ENCODE measurements at regions not wholly inside any gene's neighbourhood (a gene's known extent, or its start where the extent isn't known, plus 50 kb on each side); places are given as distances from the start of the nearest gene placed in this dataset.

DNA sequence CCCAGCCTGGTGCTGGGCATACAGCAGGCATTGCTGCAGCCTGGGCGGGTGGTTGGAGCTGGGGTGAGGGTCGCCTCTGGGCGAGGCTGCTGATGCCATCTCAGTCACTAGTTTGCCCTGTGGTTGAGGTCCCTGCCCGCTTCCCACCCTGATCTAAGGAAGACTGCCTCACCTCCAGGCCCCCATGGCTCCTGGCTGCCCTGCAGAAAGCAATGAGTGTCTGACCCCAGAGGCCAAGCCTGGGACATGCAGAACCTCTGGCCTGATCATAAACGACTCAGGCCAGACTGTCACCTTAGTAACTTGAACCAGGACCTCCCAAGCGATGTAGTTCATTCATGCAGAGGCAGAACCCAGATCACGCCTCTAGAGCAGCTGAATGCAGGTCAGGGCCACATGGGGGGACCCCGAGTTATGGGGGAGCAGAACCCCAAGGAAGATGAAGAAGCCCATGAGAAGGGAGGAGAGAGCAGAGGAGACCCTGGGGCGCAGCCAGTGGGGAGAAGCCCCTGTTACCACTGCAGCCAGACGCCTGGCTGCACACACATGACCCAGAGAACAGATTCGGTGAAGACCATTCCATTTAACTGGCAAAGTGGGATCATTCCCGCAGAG, 213.9 kb downstream of the TBC1D2B start (continued):
- TF ChIP-seq, protein P1, sequence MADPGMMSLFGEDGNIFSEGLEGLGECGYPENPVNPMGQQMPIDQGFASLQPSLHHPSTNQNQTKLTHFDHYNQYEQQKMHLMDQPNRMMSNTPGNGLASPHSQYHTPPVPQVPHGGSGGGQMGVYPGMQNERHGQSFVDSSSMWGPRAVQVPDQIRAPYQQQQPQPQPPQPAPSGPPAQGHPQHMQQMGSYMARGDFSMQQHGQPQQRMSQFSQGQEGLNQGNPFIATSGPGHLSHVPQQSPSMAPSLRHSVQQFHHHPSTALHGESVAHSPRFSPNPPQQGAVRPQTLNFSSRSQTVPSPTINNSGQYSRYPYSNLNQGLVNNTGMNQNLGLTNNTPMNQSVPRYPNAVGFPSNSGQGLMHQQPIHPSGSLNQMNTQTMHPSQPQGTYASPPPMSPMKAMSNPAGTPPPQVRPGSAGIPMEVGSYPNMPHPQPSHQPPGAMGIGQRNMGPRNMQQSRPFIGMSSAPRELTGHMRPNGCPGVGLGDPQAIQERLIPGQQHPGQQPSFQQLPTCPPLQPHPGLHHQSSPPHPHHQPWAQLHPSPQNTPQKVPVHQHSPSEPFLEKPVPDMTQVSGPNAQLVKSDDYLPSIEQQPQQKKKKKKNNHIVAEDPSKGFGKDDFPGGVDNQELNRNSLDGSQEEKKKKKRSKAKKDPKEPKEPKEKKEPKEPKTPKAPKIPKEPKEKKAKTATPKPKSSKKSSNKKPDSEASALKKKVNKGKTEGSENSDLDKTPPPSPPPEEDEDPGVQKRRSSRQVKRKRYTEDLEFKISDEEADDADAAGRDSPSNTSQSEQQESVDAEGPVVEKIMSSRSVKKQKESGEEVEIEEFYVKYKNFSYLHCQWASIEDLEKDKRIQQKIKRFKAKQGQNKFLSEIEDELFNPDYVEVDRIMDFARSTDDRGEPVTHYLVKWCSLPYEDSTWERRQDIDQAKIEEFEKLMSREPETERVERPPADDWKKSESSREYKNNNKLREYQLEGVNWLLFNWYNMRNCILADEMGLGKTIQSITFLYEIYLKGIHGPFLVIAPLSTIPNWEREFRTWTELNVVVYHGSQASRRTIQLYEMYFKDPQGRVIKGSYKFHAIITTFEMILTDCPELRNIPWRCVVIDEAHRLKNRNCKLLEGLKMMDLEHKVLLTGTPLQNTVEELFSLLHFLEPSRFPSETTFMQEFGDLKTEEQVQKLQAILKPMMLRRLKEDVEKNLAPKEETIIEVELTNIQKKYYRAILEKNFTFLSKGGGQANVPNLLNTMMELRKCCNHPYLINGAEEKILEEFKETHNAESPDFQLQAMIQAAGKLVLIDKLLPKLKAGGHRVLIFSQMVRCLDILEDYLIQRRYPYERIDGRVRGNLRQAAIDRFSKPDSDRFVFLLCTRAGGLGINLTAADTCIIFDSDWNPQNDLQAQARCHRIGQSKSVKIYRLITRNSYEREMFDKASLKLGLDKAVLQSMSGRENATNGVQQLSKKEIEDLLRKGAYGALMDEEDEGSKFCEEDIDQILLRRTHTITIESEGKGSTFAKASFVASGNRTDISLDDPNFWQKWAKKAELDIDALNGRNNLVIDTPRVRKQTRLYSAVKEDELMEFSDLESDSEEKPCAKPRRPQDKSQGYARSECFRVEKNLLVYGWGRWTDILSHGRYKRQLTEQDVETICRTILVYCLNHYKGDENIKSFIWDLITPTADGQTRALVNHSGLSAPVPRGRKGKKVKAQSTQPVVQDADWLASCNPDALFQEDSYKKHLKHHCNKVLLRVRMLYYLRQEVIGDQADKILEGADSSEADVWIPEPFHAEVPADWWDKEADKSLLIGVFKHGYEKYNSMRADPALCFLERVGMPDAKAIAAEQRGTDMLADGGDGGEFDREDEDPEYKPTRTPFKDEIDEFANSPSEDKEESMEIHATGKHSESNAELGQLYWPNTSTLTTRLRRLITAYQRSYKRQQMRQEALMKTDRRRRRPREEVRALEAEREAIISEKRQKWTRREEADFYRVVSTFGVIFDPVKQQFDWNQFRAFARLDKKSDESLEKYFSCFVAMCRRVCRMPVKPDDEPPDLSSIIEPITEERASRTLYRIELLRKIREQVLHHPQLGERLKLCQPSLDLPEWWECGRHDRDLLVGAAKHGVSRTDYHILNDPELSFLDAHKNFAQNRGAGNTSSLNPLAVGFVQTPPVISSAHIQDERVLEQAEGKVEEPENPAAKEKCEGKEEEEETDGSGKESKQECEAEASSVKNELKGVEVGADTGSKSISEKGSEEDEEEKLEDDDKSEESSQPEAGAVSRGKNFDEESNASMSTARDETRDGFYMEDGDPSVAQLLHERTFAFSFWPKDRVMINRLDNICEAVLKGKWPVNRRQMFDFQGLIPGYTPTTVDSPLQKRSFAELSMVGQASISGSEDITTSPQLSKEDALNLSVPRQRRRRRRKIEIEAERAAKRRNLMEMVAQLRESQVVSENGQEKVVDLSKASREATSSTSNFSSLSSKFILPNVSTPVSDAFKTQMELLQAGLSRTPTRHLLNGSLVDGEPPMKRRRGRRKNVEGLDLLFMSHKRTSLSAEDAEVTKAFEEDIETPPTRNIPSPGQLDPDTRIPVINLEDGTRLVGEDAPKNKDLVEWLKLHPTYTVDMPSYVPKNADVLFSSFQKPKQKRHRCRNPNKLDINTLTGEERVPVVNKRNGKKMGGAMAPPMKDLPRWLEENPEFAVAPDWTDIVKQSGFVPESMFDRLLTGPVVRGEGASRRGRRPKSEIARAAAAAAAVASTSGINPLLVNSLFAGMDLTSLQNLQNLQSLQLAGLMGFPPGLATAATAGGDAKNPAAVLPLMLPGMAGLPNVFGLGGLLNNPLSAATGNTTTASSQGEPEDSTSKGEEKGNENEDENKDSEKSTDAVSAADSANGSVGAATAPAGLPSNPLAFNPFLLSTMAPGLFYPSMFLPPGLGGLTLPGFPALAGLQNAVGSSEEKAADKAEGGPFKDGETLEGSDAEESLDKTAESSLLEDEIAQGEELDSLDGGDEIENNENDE (IDR thresholded peaks at IDR 0.05; ENCODE audit: insufficient replicate concordance, low read length) = no peak
- TF ChIP-seq, protein P2, sequence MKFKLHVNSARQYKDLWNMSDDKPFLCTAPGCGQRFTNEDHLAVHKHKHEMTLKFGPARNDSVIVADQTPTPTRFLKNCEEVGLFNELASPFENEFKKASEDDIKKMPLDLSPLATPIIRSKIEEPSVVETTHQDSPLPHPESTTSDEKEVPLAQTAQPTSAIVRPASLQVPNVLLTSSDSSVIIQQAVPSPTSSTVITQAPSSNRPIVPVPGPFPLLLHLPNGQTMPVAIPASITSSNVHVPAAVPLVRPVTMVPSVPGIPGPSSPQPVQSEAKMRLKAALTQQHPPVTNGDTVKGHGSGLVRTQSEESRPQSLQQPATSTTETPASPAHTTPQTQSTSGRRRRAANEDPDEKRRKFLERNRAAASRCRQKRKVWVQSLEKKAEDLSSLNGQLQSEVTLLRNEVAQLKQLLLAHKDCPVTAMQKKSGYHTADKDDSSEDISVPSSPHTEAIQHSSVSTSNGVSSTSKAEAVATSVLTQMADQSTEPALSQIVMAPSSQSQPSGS (IDR thresholded peaks at IDR 0.05; ENCODE audit: low read length) = no peak
- TF ChIP-seq EGR1 (IDR thresholded peaks at IDR 0.05; ENCODE audit: borderline replicate concordance, low read depth, low read length) (no peak), POLR2A (IDR thresholded peaks at IDR 0.05; ENCODE audit: control extremely low read depth in 1 of 2, low read depth in 2 of 2, low read length in 2 of 2) (no peak), BRCA1 (IDR thresholded peaks at IDR 0.05; ENCODE audit: low read depth, low read length) (no peak), SRF (IDR thresholded peaks at IDR 0.05; ENCODE audit: low read depth, low read length) (no peak), CHD2 (IDR thresholded peaks at IDR 0.05; ENCODE audit: low read length) (no peak), TAF7 (optimal IDR thresholded peaks at IDR 0.05; ENCODE audit: borderline replicate concordance, low read depth, low read length) (no peak), RAD21 (IDR thresholded peaks at IDR 0.05 in 1 of 2, conservative IDR thresholded peaks at IDR 0.05 in 1 of 2; ENCODE audit: low read depth in 2 of 2, low read length in 2 of 2) (no peak)

Measured in H1 (cell line).